Small intestine (tissue), 7 donors: ENCODE measurements at regions not wholly inside any gene's neighbourhood (a gene's known extent, or its start where the extent isn't known, plus 50 kb on each side); places are given as distances from the start of the nearest gene placed in this dataset.

Experiments
- DNase-seq, 2 donors: peaks; one replicate each; pipeline versions ENCODE4 v3.0.0 to v3.0.0-alpha.2; 2013
- FAIRE-seq: peaks from 2 replicates; lab custom pipeline; 2012; peaks lifted over from hg19 to GRCh38; lab: Jason Lieb, UNC
- H3K27ac ChIP-seq, 3 donors: one replicate each; pipeline ENCODE4 v1.5.1; 2013; ENCODE audit warnings: low read length in 2 of 3, mild to moderate bottlenecking in 2 of 3, control low read depth in 1 of 3, inconsistent platforms in 1 of 3, low read depth in 1 of 3, moderate library complexity in 1 of 3
- H3K27me3 ChIP-seq, 3 donors: one replicate each; pipeline ENCODE4 v1.6.1; 2013; ENCODE audit warnings: low read length in 3 of 3, inconsistent platforms in 1 of 3; ENCODE audit not compliant: control insufficient read depth in 3 of 3, insufficient read depth in 3 of 3
- H3K36me3 ChIP-seq, 3 donors: one replicate each; pipeline ENCODE4 v1.6.1; 2013; ENCODE audit warnings: low read length in 3 of 3, inconsistent platforms in 1 of 3, low read depth in 1 of 3, mild to moderate bottlenecking in 1 of 3, moderate library complexity in 1 of 3; ENCODE audit not compliant: control insufficient read depth in 3 of 3, insufficient read depth in 2 of 3
- H3K4me1 ChIP-seq, 3 donors: one replicate each; pipeline ENCODE4 v1.6.1; 2013; ENCODE audit warnings: low read length in 2 of 3, inconsistent platforms in 1 of 3, low read depth in 1 of 3, mild to moderate bottlenecking in 1 of 3, moderate library complexity in 1 of 3; ENCODE audit not compliant: control insufficient read depth in 3 of 3, insufficient read depth in 2 of 3
- H3K4me3 ChIP-seq, 3 donors: one replicate each; pipeline ENCODE4 v1.5.1; 2013; ENCODE audit warnings: low read length in 3 of 3, control low read depth in 1 of 3, inconsistent platforms in 1 of 3, low read depth in 1 of 3, mild to moderate bottlenecking in 1 of 3, moderate library complexity in 1 of 3
- H3K9me3 ChIP-seq, 2 donors: one replicate each; pipeline ENCODE4 v1.6.1; 2013; ENCODE audit warnings: low read depth in 1 of 2, low read length in 1 of 2; ENCODE audit not compliant: control insufficient read depth in 2 of 2, insufficient read depth in 1 of 2
- WGBS, 3 donors: extraction: QIAGEN DNeasy Blood & Tissue Kit; methylation state at CpG; one replicate each; pipeline ENCODE4 v1.1.7; 2013; 5-methylcytosine and 5-hydroxymethylcytosine counted together
- donor health status: healthy with polysubstance abuse.
- donor health status: control.
- donor health status: control.
- donor health status: Bipolar disorder and iron deficiency.
- donor health status: healthy.

- H3K27ac ChIP-seq, result no peak overlapping the region
- H3K4me3 ChIP-seq, result no peak overlapping the region
- H3K9me3 ChIP-seq, result no peaks in the 10 kb centered on the region
- WGBS, 3 donors, result 52 to 68% (median 56%) methylated on average over 4 of the region's 4 CpGs
- no peaks in the 10 kb centered on the region for H3K27me3 ChIP-seq
- no peaks in the 10 kb centered on the region for H3K4me1 ChIP-seq
- no peak for DNase-seq
- FAIRE-seq, result no peak
- H3K36me3 ChIP-seq, result no peaks in the 10 kb centered on the region
Observed at GRCh38 chr2:142693171-142693950, 184.1 kb upstream of the KYNU start.

- Histone ChIP-seq H3K9me3 (no peaks in the 10 kb centered on the region), H3K27me3 (no peaks in the 10 kb centered on the region), H3K27ac (no peak overlapping the region), H3K4me3 (no peak overlapping the region), H3K36me3 (no peaks in the 10 kb centered on the region), H3K4me1 (no peaks in the 10 kb centered on the region)
- WGBS, 3 donors, result 69 to 81% (median 70%) methylated on average over 4 of the region's 4 CpGs
- FAIRE-seq (no peak), DNase-seq (no peak)
Observed at GRCh38 chr2:142688856-142689605, 188.4 kb upstream of the KYNU start.

GRCh38 chr2:142687509-142687908 is 190.0 kb upstream of the KYNU start:
- no peaks in the 10 kb centered on the region for H3K4me1 ChIP-seq
- FAIRE-seq (no peak), DNase-seq (no peak)
- 68 to 83% (median 72%) methylated on average over 5 of the region's 5 CpGs for WGBS, 3 donors
- H3K27me3 ChIP-seq, result no peaks in the 10 kb centered on the region
- no peak overlapping the region for H3K4me3 ChIP-seq
- H3K27ac ChIP-seq, result no peak overlapping the region
- H3K36me3 ChIP-seq, result no peaks in the 10 kb centered on the region
- no peaks in the 10 kb centered on the region for H3K9me3 ChIP-seq

- FAIRE-seq, result no peak
- no peaks in the 10 kb centered on the region for H3K9me3 ChIP-seq
Observed at GRCh38 chr2:142687075-142687474, 190.4 kb upstream of the KYNU start.

GRCh38 chr2:142684667-142685066 is 192.8 kb upstream of the KYNU start:
- Histone ChIP-seq H3K27ac (no peak overlapping the region), H3K4me3 (no peak overlapping the region), H3K9me3 (no peaks in the 10 kb centered on the region), H3K36me3 (no peaks in the 10 kb centered on the region), H3K4me1 (no peaks in the 10 kb centered on the region), H3K27me3 (no peaks in the 10 kb centered on the region)
- 88 to 95% (median 92%) methylated on average over 3 of the region's 3 CpGs for WGBS, 3 donors
- no peak for FAIRE-seq
- no peak for DNase-seq

More at GRCh38 chr2:142687075-142687474, 190.4 kb upstream of the KYNU start:
- no peak overlapping the region for H3K4me3 ChIP-seq
- H3K27ac ChIP-seq, result no peak overlapping the region
- no peaks in the 10 kb centered on the region for H3K36me3 ChIP-seq
- WGBS, 3 donors, result 74 to 83% (median 76%) methylated on average over 4 of the region's 4 CpGs
- H3K4me1 ChIP-seq, result no peaks in the 10 kb centered on the region
- no peak for DNase-seq
- H3K27me3 ChIP-seq, result no peaks in the 10 kb centered on the region

GRCh38 chr2:142682528-142682927 is 194.9 kb upstream of the KYNU start:
- H3K27ac ChIP-seq, result no peak overlapping the region
- WGBS, 3 donors, result 70 to 90% (median 79%) methylated on average over 2 of the region's 2 CpGs
- no peak for FAIRE-seq
- no peaks in the 10 kb centered on the region for H3K9me3 ChIP-seq
- H3K36me3 ChIP-seq, result no peaks in the 10 kb centered on the region
- no peaks in the 10 kb centered on the region for H3K27me3 ChIP-seq
- no peak overlapping the region for H3K4me3 ChIP-seq
- no peaks in the 10 kb centered on the region for H3K4me1 ChIP-seq
- no peak for DNase-seq

- no peaks in the 10 kb centered on the region for H3K27me3 ChIP-seq
- no peaks in the 10 kb centered on the region for H3K9me3 ChIP-seq
- FAIRE-seq (no peak), DNase-seq (no peak)
- H3K4me1 ChIP-seq, result no peaks in the 10 kb centered on the region
- H3K27ac ChIP-seq, result no peak overlapping the region
- 5 to 31% (median 9%) methylated on average over 1 of the region's 1 CpG for WGBS, 3 donors
- H3K4me3 ChIP-seq, result no peak overlapping the region
- no peaks in the 10 kb centered on the region for H3K36me3 ChIP-seq
Observed at GRCh38 chr2:142681952-142682351, 195.5 kb upstream of the KYNU start.

- H3K9me3 ChIP-seq, result no peaks in the 10 kb centered on the region
- H3K27me3 ChIP-seq, result no peaks in the 10 kb centered on the region
- no peaks in the 10 kb centered on the region for H3K4me1 ChIP-seq
- DNase-seq, result no peak
- H3K36me3 ChIP-seq, result no peaks in the 10 kb centered on the region
- WGBS, 3 donors, result 72 to 88% (median 72%) methylated on average over 1 of the region's 1 CpG
- FAIRE-seq, result no peak
- no peak overlapping the region for H3K4me3 ChIP-seq
- no peak overlapping the region for H3K27ac ChIP-seq
Observed at GRCh38 chr2:142678164-142678563, 199.3 kb upstream of the KYNU start.
